Body of pancreas (tissue), 4 donors: ENCODE measurements at regions not wholly inside any gene's neighbourhood (a gene's known extent, or its start where the extent isn't known, plus 50 kb on each side); places are given as distances from the start of the nearest gene placed in this dataset.

Experiments used
- CTCF ChIP-seq, 7 experiments: fragments of 450-650 bp in 4 of 7; fragments of 200-600 bp in 3 of 7; sonication (generic) in 3 of 7; IDR thresholded peaks; one replicate each; pipeline ENCODE4 v1.5.1; 2016 to 2019; ENCODE audit warnings: antibody characterized with exemption in 7 of 7
- POLR2A ChIP-seq, 3 donors: fragments of 450-650 bp; IDR thresholded peaks; one replicate each; pipeline ENCODE4 v1.6.1; 2016; ENCODE audit warnings: antibody characterized with exemption in 3 of 3, mild to moderate bottlenecking in 2 of 3

- TF ChIP-seq CTCF (IDR thresholded peaks at IDR 0.05) (no peak), POLR2A (IDR thresholded peaks at IDR 0.05) (no peak)
Observed at GRCh38 chr2:201978986-201979385, 54.7 kb upstream of the FZD7 start.
